GM18508 (cell line): ENCODE measurements at regions not wholly inside any gene's neighbourhood (a gene's known extent, or its start where the extent isn't known, plus 50 kb on each side); places are given as distances from the start of the nearest gene placed in this dataset.

Source experiments
- ATAC-seq: cut with Tn5 transposase; IDR thresholded peaks from one replicate; pipeline ENCODE4 v1.9.1; 2021; ENCODE audit warnings: moderate number of reproducible peaks; ENCODE audit not compliant: insufficient read depth, unreplicated experiment

DNA sequence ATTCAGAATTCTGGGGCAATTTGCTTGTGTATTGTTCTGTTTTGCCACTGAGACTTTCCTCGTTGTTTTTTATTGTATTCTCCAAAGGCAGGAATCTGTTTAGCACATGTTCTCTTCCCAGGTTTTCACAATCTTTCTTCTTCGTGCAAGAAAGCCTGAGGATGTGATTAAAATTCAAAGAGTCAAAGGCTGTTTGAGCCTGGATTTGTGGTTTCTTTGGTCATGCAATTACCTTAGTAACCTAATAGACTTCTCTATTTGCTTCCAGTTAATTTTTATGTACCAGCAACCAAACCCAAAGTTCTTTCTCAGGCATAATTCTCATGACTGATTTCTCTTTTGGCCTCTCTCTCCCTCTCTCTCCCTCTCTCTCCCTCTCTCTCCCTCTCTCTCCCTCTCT is 1420.1 kb upstream of the TENM3 start:
- ATAC-seq = no peak

GRCh38 chr4:180827232-180828009 is 1415.8 kb upstream of the TENM3 start:
- no peak for ATAC-seq

GRCh38 chr4:180828455-180829018 is 1414.7 kb upstream of the TENM3 start:
- ATAC-seq = no peak

DNA sequence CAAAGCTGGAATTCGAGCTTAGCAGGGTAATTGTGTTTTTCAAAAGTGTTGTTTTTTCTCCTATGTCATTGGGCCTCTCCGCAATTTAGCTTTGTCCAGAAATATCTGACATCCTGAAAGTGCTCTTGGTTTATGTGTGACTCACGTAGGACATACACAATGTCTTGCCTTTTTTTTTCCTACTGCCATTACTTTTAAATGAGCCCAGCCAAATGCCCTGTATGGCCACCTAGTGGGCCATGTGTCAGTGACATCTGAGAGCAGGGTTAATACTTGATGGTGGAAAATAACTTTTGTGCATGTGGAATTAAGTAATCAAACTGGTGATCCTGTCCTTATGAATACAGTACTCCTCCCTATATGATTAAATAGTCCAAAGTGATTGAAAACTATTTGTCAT is 1411.1 kb upstream of the TENM3 start:
- ATAC-seq = no peak

GRCh38 chr4:180840142-180840541 is 1403.1 kb upstream of the TENM3 start:
- ATAC-seq = no peak

- ATAC-seq = no peak
These were observed 1392.8 kb upstream of the TENM3 start for GRCh38 chr4:180850318-180850940.

GRCh38 chr4:180852738-180853137 is 1390.5 kb upstream of the TENM3 start:
- ATAC-seq = no peak

- no peak for ATAC-seq
These were observed 1388.0 kb upstream of the TENM3 start for GRCh38 chr4:180855184-180855583.

DNA sequence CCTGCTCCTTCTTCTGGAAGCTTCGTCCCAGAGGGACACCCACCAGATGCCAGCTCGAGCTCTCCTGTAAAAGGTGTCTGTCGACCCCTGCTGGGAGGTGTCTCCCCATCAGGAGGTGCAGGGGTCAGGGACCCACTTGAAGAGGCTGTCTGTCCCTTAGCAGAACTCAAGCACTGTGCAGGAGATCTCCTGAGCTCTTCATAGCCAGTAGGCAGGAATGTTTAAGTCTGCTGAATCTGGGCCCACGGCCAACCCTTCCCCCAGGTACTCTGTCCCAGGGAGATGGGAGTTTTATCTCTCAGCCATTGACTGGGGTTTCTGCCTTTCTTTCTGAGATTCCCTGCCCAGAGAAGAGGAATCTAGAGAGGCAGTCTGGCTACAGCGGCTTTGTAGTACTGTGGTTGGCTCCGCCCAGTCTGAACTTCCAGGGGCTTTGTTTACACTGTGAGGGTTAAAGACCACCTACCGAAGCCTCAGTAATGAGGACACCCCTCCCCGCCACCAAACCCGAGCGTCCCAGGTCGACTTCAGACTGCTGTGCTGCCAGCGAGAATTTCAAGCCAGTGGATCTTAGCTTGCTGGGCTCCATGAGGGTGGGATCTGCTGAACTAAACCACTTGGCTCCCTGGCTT is 1383.0 kb upstream of the TENM3 start:
- ATAC-seq = no peak

GRCh38 chr4:180861651-180862050 is 1381.6 kb upstream of the TENM3 start:
- ATAC-seq = no peak

DNA sequence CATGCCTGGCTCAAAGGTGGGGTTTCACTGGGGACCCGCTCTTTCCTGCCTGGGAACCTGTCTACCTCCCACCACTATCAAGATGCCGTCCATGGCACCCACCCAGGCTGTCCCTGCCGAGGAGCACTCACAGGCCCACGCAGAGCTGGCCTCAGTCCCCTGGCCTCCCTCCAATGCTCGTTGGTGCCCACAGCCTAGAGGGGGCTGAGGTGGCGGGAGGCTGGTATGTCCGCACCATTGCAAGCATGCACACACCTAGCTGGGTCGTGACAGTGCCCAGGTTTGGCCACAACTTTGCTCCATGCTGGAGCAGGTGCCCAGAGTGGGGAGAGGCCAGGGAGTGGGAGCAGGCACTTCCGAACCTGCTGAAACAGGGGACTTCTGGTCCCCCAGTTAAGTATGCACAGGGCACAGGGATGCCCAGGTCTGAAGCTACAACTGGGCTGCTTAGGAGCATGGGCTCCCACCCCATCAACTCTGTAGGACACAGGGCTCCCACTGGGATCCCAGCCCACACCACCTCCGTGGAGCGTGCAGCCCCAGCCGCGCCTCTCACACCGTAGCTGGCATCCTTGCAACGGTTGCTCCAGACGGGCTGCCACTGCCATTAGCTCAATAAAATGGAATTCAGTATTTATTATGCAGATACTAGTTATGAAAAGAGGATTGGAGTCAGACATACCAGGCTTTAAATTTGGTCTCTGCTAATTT is 1376.1 kb upstream of the TENM3 start:
- ATAC-seq = no peak

- ATAC-seq = no peak
These were observed 1372.6 kb upstream of the TENM3 start for GRCh38 chr4:180870623-180871022.

DNA sequence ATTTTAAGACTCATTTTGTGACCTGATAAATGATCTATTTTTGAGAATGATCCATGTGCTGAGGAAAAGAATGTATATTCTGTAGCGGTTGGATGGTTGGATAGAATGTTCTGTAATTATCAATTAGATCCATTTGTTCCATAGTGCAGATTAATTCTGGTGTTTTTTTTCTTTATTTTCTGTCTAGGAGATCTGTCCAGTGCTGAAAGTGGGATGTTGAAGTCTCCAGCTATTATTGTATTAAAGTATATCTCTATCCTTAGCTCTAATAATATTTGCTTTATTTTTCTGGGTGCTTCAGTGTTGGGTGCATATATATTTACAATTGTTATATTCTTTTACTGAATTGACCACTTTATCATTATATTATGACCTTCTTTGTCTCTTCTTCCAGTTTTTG is 1344.9 kb upstream of the TENM3 start:
- ATAC-seq = no peak

DNA sequence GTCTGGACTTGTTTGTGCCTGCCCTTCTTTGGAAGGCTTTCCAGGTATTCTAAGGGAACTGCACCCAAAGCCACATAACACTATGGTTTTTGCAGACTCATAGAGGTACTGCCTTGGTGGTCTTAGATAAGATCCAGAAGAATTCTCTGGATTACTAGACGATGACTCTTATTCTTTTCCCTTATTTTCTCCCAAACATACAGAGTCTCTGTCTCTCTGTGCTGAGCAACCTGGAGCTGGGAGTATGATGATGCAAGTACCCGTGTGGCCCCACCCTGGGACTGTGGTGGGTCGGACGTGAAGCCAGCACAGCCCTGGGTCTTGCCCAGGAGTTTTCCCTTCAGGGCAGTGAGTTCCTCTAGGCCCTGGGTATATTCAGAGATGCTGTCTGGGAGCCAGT is 1342.4 kb upstream of the TENM3 start:
- no peak for ATAC-seq

DNA sequence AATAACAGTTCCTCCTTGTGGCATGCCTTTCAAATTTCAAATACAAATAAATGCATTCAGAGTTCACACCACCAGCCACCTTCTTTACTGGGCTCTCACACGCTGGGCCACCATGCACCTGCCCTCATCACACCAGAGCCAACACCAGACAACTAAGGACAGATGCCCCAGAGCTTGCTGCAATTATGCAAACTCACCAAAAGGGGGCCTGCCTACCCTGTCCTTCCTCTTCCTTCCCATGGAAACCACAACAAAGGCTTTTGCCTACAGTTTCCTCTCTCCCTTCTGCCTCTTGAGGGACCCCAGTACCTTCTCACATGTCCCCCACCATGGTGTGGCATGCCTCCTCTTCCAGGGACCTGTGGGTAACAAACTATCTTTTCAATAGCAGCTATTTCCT is 1333.9 kb upstream of the TENM3 start:
- ATAC-seq = no peak

DNA sequence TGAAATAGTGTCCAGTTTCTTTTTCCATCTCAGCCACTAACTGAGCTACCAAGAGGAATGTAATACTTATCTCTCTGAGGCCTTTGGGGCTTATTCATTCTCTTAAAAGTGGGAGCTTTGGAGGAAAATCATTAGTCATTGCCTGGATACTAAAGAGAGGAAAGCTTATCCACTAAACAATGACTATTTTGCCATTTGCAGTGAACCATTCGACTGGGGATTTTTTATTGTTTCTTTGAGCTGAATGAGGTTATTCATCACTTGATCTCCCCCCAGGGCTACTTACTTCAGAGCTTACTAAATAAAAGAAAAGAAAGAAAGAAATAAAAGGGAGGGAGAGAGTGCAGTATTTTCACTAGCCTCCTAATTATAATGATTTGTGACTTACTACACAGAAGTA is 1329.5 kb upstream of the TENM3 start:
- ATAC-seq = no peak

DNA sequence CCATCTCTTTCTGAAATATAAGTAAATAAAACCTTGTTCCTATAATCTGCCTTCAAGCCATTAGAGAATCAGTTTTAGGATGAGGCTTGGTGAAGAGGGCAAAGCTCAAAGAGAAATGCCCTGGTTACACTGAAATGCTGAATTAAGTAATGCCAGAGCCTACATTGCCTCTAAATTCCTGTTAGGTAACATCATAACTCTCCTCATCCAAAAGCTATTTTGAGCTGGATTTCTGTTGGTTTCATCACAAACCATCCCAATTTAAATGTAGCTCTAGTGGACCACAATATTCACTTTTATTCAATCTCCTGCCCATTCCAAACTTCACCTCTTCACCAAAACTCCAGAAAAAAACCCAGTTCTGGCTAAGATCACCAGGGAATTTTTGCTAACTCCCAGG is 1319.7 kb upstream of the TENM3 start:
- no peak for ATAC-seq

- ATAC-seq = no peak
These were observed 1317.4 kb upstream of the TENM3 start for GRCh38 chr4:180925805-180926204.

DNA sequence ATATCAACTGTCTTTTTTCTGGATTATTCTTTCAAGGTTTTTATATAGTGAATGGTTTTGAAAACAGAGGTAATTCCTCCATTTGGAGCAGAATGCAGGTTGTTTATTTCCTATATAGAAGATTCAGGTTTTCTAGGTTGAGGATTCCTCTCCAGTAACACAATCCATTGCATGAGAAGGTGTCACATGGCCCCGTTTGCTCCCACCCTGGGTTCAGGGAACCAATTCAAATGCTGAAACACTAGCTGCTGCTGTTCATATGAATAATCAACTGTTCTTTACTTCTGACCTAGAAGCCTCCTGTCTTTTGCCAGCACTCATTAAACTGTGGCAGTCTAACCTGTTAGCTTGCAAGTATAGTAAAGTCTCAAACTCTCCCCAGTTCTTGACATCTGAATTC is 1316.9 kb upstream of the TENM3 start:
- ATAC-seq = no peak

DNA sequence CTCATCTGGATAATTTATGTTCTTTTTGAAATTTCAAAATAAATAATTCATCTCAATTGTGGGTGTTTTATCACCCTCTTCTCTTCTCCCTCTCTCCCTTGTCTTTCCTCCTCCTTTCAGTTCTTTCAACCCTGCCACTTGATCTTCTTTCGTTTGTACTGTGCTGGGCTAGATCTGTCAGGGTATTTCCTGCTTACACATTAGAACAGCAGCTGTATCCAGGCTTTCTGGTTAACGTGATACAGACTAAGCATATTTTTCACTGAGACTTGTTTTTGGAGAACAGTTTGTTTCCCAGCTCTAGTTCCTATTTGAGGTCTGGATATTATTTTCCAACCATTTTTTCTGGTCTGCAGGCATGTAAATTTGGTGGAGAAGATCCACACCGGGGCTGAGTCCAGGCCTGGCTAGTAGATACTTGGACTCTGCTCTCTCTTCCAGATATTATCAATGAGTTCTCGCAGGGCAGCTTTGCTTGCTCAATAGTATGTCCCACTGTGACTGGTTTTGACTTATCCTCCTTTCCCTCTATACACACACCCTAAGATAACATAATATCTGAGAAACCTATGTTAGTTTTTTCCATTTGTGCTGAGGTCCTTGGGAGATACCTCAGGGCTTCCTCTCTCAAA is 1310.7 kb upstream of the TENM3 start:
- ATAC-seq = no peak
